MCF 10A (cell line): ENCODE measurements at regions not wholly inside any gene's neighbourhood (a gene's known extent, or its start where the extent isn't known, plus 50 kb on each side); places are given as distances from the start of the nearest gene placed in this dataset.
A peak's percentile ranks its signal among the peaks of the same experiment; 100 is the strongest.

ENCODE experiments used
- BruUV-seq: library from RNA; stranded (reverse); fragments of 400-500 nt; replicated peaks from 2 replicates; lab custom pipeline; 2021; lab: Mats Ljungman, UMichigan
- CTCF ChIA-PET: fragments of 300-600 bp; sonication (Branson Sonifier 250); formaldehyde crosslinking; extraction: SDS; loops from one replicate; lab custom pipeline; 2021; ENCODE audit warnings: antibody characterized with exemption, inconsistent platforms; lab: Yijun Ruan, JAX
- POLR2A ChIA-PET: fragments of 300-600, 350-650 bp; sonication (Branson Sonifier 250); formaldehyde crosslinking; extraction: SDS; loops from one replicate; lab custom pipeline; 2020; ENCODE audit warnings: antibody characterized with exemption, inconsistent platforms; lab: Yijun Ruan, JAX
- DNase-seq: peaks from one replicate; pipeline ENCODE4 v3.0.0-alpha.2; 2018; ENCODE audit not compliant: unreplicated experiment
- H3K27ac Mint-ChIP-seq: one replicate; pipeline ENCODE4 v1.8.0; 2022; ENCODE audit warnings: mild to moderate bottlenecking, low read depth, mixed read lengths; ENCODE audit not compliant: unreplicated experiment
- H3K27me3 Mint-ChIP-seq: one replicate; pipeline ENCODE4 v1.8.0; 2022; ENCODE audit warnings: mixed read lengths; ENCODE audit not compliant: insufficient read depth, unreplicated experiment
- H3K36me3 Mint-ChIP-seq: one replicate; pipeline ENCODE4 v1.8.0; 2022; ENCODE audit warnings: mild to moderate bottlenecking, moderate library complexity, mixed read lengths; ENCODE audit not compliant: insufficient read depth, unreplicated experiment
- H3K4me1 Mint-ChIP-seq: one replicate; pipeline ENCODE4 v1.8.0; 2022; ENCODE audit warnings: mixed read lengths; ENCODE audit not compliant: insufficient read depth, unreplicated experiment
- H3K4me3 Mint-ChIP-seq: one replicate; pipeline ENCODE4 v1.8.0; 2022; ENCODE audit warnings: mild to moderate bottlenecking, moderate library complexity, mixed read lengths; ENCODE audit not compliant: unreplicated experiment
- H3K9me3 Mint-ChIP-seq: one replicate; pipeline ENCODE4 v1.8.0; 2022; ENCODE audit warnings: mixed read lengths; ENCODE audit not compliant: unreplicated experiment
- intact Hi-C: fragments of 100-400 bp; cut with micrococcal nuclease; formaldehyde crosslinking; loops from 2 replicates; pipeline ENCODE4 v1.14.1; 2022
- TF ChIP-seq, protein P1 (sequence below): fragments of 200-600 bp; IDR thresholded peaks from one replicate; pipeline ENCODE4 v1.8.0; 2022; ENCODE audit warnings: antibody characterized with exemption, mild to moderate bottlenecking; ENCODE audit not compliant: unreplicated experiment

DNA sequence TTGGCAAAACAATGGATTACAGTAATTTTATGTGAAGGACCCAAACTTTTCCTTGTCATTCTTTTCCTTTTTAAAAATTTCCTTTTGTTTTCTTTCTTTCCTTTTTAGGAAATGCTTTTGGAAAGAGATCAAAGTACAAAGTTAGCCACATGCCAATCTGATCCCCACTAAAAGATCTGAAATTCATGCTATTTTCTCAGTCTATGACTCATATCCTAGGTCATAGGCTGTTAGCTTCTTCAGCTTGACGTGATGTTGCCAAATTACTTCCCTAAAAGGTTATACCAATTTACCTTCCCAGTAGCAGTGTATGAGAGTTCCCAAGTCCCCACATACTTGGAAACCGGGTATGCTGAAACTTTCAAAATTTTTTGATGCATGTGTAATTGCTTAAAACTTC is 355.3 kb downstream of the INSIG2 start:
- TF ChIP-seq, protein P1, sequence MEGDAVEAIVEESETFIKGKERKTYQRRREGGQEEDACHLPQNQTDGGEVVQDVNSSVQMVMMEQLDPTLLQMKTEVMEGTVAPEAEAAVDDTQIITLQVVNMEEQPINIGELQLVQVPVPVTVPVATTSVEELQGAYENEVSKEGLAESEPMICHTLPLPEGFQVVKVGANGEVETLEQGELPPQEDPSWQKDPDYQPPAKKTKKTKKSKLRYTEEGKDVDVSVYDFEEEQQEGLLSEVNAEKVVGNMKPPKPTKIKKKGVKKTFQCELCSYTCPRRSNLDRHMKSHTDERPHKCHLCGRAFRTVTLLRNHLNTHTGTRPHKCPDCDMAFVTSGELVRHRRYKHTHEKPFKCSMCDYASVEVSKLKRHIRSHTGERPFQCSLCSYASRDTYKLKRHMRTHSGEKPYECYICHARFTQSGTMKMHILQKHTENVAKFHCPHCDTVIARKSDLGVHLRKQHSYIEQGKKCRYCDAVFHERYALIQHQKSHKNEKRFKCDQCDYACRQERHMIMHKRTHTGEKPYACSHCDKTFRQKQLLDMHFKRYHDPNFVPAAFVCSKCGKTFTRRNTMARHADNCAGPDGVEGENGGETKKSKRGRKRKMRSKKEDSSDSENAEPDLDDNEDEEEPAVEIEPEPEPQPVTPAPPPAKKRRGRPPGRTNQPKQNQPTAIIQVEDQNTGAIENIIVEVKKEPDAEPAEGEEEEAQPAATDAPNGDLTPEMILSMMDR: no peak
- ChIA-PET POLR2A (no interaction called here), CTCF (no interaction called here)
- DNase-seq: peak; percentile 80
- H3K36me3 Mint-ChIP-seq: no peaks in the 10 kb centered on the region
- peaks cover 11% of the 10 kb centered on the region for H3K4me1 Mint-ChIP-seq
- no TSS peak for BruUV-seq
- H3K9me3 Mint-ChIP-seq: no peaks in the 10 kb centered on the region
- H3K27ac Mint-ChIP-seq: peak overlapping the region; percentile 53
- no peak overlapping the region for H3K4me3 Mint-ChIP-seq
- H3K27me3 Mint-ChIP-seq: no peaks in the 10 kb centered on the region
- intact Hi-C loops: no loop called here

DNA sequence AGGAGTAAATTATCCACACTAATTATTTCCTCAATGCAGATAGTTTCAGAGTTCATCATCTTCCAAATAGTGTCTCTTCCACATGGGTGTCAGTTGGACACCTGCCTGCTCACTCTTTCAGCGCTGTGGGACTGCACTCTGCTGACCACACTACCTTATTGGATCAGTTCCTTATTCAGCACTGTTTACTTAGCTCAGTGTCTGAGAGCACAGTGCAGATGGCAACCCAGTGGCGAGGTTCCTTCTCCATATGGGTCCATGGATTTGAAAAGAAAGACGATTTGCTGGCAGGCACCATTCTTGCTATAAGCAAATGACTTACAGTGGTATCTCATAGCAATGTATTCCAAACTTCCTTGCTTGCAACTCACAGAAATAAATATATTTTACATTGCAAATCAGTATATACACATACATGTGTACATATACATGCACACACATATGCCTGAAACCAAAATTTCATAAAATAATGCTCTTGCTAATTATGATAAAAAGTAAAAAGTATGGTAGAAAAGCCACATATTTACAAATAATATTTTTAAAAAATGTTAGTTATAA is 354.8 kb downstream of the INSIG2 start:
- no TSS peak for BruUV-seq
- no peak overlapping the region for H3K4me3 Mint-ChIP-seq
- TF ChIP-seq, protein P1: no peak
- DNase-seq: no peak
- ChIA-PET CTCF (no interaction called here), POLR2A (no interaction called here)
- intact Hi-C loops: no loop called here
- no peaks in the 10 kb centered on the region for H3K27me3 Mint-ChIP-seq
- no peaks in the 10 kb centered on the region for H3K9me3 Mint-ChIP-seq
- no peaks in the 10 kb centered on the region for H3K36me3 Mint-ChIP-seq
- H3K27ac Mint-ChIP-seq: peak overlapping the region; percentile 53
- peaks cover 11% of the 10 kb centered on the region for H3K4me1 Mint-ChIP-seq

DNA sequence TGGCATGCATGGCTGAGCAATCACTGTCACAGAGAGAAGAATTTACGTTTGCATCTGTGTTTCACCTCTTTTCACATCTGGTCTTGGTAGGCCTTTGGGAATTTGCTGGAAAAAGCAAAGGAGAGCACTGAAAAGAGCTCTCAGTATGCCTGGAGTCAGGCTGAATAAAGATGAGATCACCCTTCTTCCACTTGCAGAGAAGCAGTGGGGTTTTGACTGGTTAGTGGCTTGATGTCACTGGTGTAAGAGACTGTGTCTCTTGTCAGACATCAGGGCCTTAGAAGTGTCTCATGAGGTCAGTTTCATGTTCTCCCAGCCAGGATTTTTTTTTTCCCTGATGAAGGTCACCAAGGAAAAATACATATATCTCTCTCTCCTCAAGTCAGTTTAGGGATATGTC is 353.8 kb downstream of the INSIG2 start:
- H3K36me3 Mint-ChIP-seq: no peaks in the 10 kb centered on the region
- TF ChIP-seq, protein P1: no peak
- POLR2A ChIA-PET: no interaction called here
- H3K27ac Mint-ChIP-seq: no peak overlapping the region
- H3K27me3 Mint-ChIP-seq: no peaks in the 10 kb centered on the region
- peaks cover 11% of the 10 kb centered on the region for H3K4me1 Mint-ChIP-seq
- CTCF ChIA-PET: interaction anchor here (0.6 kb wide), 1 partner anchor 242 kb away, joined by 4 read pairs; no protein-coding TSS in a partner anchor
- H3K9me3 Mint-ChIP-seq: no peaks in the 10 kb centered on the region
- no peak for DNase-seq
- no TSS peak for BruUV-seq
- intact Hi-C loops: no loop called here
- H3K4me3 Mint-ChIP-seq: no peak overlapping the region

DNA sequence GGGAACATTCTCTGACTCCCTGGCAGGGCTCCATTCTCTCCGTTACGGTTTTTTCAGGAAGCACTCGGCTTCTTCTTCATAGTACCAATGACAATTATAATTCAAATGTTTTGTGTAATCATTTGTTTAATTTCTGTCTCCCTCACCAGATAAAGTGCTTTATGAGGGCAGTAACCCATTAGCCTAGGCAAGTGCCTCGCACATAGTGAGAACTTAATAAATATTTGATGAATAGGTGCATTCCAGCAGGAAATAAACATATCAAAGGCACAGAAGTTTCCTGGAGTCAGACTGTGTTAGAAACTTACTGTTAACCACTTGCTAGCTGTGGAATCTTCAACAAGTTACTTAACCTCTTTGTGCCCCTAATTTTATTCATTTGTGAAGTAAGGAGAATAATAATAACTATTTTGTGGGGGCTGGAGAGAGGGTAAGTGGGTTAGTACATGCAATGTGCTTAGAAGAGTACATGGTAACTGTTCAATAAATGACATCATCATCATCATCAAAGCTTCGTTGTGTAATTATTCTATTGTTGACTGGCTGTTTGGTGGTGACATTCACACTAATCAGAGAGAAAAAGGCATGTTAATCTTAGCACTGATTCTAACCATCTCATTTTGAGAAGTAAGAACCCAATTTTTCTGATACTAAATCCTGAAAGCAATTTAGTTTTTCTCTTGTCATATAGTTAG is 352.3 kb downstream of the INSIG2 start:
- ChIA-PET CTCF (interaction anchor here (1.3 to 1.7 kb wide), 2 partner anchors 9 to 394 kb away, joined by 3 to 5 read pairs; no protein-coding TSS in a partner anchor), POLR2A (interaction anchor here (1.0 kb wide), 1 partner anchor 8 kb away, joined by 3 read pairs; no protein-coding TSS in a partner anchor)
- Mint-ChIP-seq H3K4me3 (no peak overlapping the region), H3K36me3 (no peaks in the 10 kb centered on the region), H3K9me3 (no peaks in the 10 kb centered on the region), H3K27me3 (no peaks in the 10 kb centered on the region), H3K27ac (peak overlapping the region; percentile 64), H3K4me1 (peaks cover 11% of the 10 kb centered on the region)
- TF ChIP-seq, protein P1: no peak
- intact Hi-C loops: no loop called here
- DNase-seq: no peak
- no TSS peak for BruUV-seq
